K562 (cell line): ENCODE measurements at regions not wholly inside any gene's neighbourhood (a gene's known extent, or its start where the extent isn't known, plus 50 kb on each side); places are given as distances from the start of the nearest gene placed in this dataset.

Experiments
- ATAC-seq: fragments of 200-7000 bp; cut with Tn5 transposase; 3 replicates; pipeline ENCODE4 v1.9.1; 2020; ENCODE audit warnings: moderate library complexity
- BruUV-seq: library from RNA; stranded (reverse); fragments of 400-500 nt; replicated peaks from 2 replicates; lab custom pipeline; 2021; lab: Mats Ljungman, UMichigan
- CTCF ChIA-PET: fragments of 300-600 bp; formaldehyde crosslinking; extraction: SDS; loops from one replicate; lab custom pipeline; 2021; ENCODE audit warnings: low intra/inter-chr PET ratio; lab: Yijun Ruan, JAX
- POLR2A ChIA-PET: fragments of 300-600, 350-650 bp; sonication (Branson Sonifier 250); formaldehyde crosslinking; extraction: SDS; loops from one replicate; lab custom pipeline; 2021; ENCODE audit warnings: antibody characterized with exemption, inconsistent platforms; lab: Yijun Ruan, JAX
- DNase-seq, 4 experiments: peaks; one replicate each; pipeline versions ENCODE4 v3.0.0 to v3.0.0-alpha.2; 2011 to 2018; ENCODE audit warnings: low spot score in 3 of 4, mixed read lengths in 3 of 4; ENCODE audit errors: extremely low read depth in 1 of 4
- FAIRE-seq: peaks from 2 replicates; lab custom pipeline; 2011; peaks lifted over from hg19 to GRCh38; lab: Jason Lieb, UNC
- H2AFZ ChIP-seq: 2 replicates; pipeline ENCODE4 v1.6.0; 2011; ENCODE audit warnings: low read depth, low read length, control low read depth, inconsistent platforms
- H3K27ac ChIP-seq: fragments of 200-600 bp; 3 replicates; pipeline ENCODE4 v1.8.0; 2011; ENCODE audit warnings: low read depth, mild to moderate bottlenecking, control low read depth, inconsistent platforms, low read length, moderate library complexity, mixed read lengths; ENCODE audit errors: extremely low read depth
- H3K27me3 ChIP-seq, 2 experiments: fragments of 300-600 bp in 1 of 2; 2 replicates in 1 of 2; 3 replicates in 1 of 2; pipeline versions ENCODE4 v1.6.0 to v1.8.0; 2011; ENCODE audit warnings: inconsistent platforms in 2 of 2, low read length in 2 of 2, mild to moderate bottlenecking in 1 of 2, mixed read lengths in 1 of 2, moderate library complexity in 1 of 2; ENCODE audit not compliant: control insufficient read depth in 2 of 2, insufficient read depth in 2 of 2
- H3K36me3 ChIP-seq: fragments of 300-600 bp; 3 replicates; pipeline ENCODE4 v1.8.0; 2011; ENCODE audit warnings: mild to moderate bottlenecking, low read length, inconsistent platforms; ENCODE audit not compliant: control insufficient read depth, insufficient read depth
- H3K4me1 ChIP-seq, 2 experiments: fragments of 200-600 bp in 1 of 2; replicated peaks in 1 of 2; 2 replicates in 1 of 2; 3 replicates in 1 of 2; pipeline versions ENCODE4 v1.5.1 to v1.8.0; 2011; ENCODE audit warnings: inconsistent platforms in 2 of 2, low read length in 2 of 2, mild to moderate bottlenecking in 1 of 2, mixed read lengths in 1 of 2, moderate library complexity in 1 of 2; ENCODE audit not compliant: control insufficient read depth in 2 of 2, insufficient read depth in 2 of 2
- H3K4me2 ChIP-seq: 2 replicates; pipeline ENCODE4 v1.6.1; 2011; ENCODE audit warnings: low read length, control low read depth, inconsistent platforms, mixed read lengths; ENCODE audit not compliant: insufficient read depth
- H3K4me3 ChIP-seq: fragments of 200-600 bp; sonication (generic), shearing (Covaris generic); 2 replicates; pipeline ENCODE4 v1.5.1; 2016; ENCODE audit warnings: control low read depth, inconsistent platforms
- H3K79me2 ChIP-seq: fragments of 200-600 bp; 3 replicates; pipeline ENCODE4 v1.8.0; 2011; ENCODE audit warnings: low read length, inconsistent platforms; ENCODE audit not compliant: control insufficient read depth, insufficient read depth
- H3K9ac ChIP-seq, 2 experiments: 2 replicates each; pipeline versions ENCODE4 v1.6.0 to v1.6.1; 2011; ENCODE audit warnings: low read depth in 2 of 2, low read length in 2 of 2, control low read depth in 1 of 2, inconsistent platforms in 1 of 2, mild to moderate bottlenecking in 1 of 2, mixed read lengths in 1 of 2; ENCODE audit not compliant: insufficient read depth in 1 of 2
- H3K9me1 ChIP-seq: one replicate; pipeline ENCODE4 v1.6.0; 2011; ENCODE audit warnings: inconsistent platforms, mild to moderate bottlenecking, low read length, moderate library complexity; ENCODE audit not compliant: control insufficient read depth, insufficient read depth
- H3K9me3 ChIP-seq: replicated peaks from 2 replicates; pipeline ENCODE4 v1.5.1; 2011; ENCODE audit warnings: low read depth, low read length, inconsistent platforms; ENCODE audit not compliant: control insufficient read depth, insufficient read depth
- H4K20me1 ChIP-seq: replicated peaks from 2 replicates; pipeline ENCODE4 v1.6.1; 2011; ENCODE audit warnings: low read length, inconsistent platforms, mixed read lengths; ENCODE audit not compliant: control insufficient read depth, insufficient read depth
- ATF2 ChIP-seq: sonication (generic); formaldehyde crosslinking; IDR thresholded peaks from 2 replicates; pipeline ENCODE4 v1.8.1; 2022; ENCODE audit warnings: missing genetic modification reagents
- BRD9 ChIP-seq: fragments of 450-650 bp; IDR thresholded peaks from 2 replicates; pipeline ENCODE4 v1.6.1; 2018; ENCODE audit warnings: low read depth; ENCODE audit not compliant: partially characterized antibody
- CBX5 ChIP-seq: IDR thresholded peaks from 2 replicates; pipeline ENCODE4 v1.6.1; 2014; ENCODE audit warnings: low read depth, borderline replicate concordance
- EP400 ChIP-seq: fragments of 450-650 bp; IDR thresholded peaks from 2 replicates; pipeline ENCODE4 v1.6.1; 2017; ENCODE audit warnings: antibody characterized with exemption, mild to moderate bottlenecking, moderate library complexity
- FOXP4 ChIP-seq: sonication (generic); formaldehyde crosslinking; IDR thresholded peaks from 2 replicates; pipeline ENCODE4 v1.8.0; 2022; ENCODE audit warnings: mild to moderate bottlenecking, missing genetic modification reagents, borderline replicate concordance
- GATAD2A ChIP-seq: fragments of 450-650 bp; IDR thresholded peaks from 2 replicates; pipeline ENCODE4 v1.6.1; 2017
- ID3 ChIP-seq, 2 experiments: fragments of 250-450 bp in 1 of 2; fragments of 450-650 bp in 1 of 2; sonication (Bioruptor Pico) in 1 of 2; IDR thresholded peaks; 2 replicates each; pipeline versions ENCODE4 v1.6.1 to v1.8.0; 2016 to 2021; ENCODE audit warnings: mild to moderate bottlenecking in 2 of 2, moderate library complexity in 2 of 2, missing compliant biosample characterization in 1 of 2, missing genetic modification characterization in 1 of 2
- KDM5B ChIP-seq: fragments of 200-600 bp; sonication (generic); IDR thresholded peaks from 2 replicates; pipeline ENCODE4 v1.6.1; 2012; ENCODE audit warnings: low read depth, mild to moderate bottlenecking, moderate library complexity, low read length, control low read depth, inconsistent platforms; ENCODE audit not compliant: insufficient replicate concordance
- MAFK ChIP-seq: IDR thresholded peaks from 2 replicates; pipeline ENCODE4 v1.6.1; 2011; ENCODE audit warnings: low read length, improper control_type of control experiment
- MEIS2 ChIP-seq: fragments of 450-650 bp; IDR thresholded peaks from 2 replicates; pipeline ENCODE4 v1.6.1; 2014; ENCODE audit warnings: mild to moderate bottlenecking; ENCODE audit not compliant: partially characterized antibody
- RBM34 ChIP-seq: fragments of 200-400 bp; formaldehyde crosslinking; IDR thresholded peaks from 2 replicates; pipeline ENCODE4 v1.6.1; 2018; ENCODE audit warnings: low read length, borderline replicate concordance; ENCODE audit not compliant: insufficient read depth
- ZKSCAN8 ChIP-seq: fragments of 200-800 bp; sonication (Bioruptor generic); IDR thresholded peaks from 2 replicates; pipeline ENCODE4 v1.6.1; 2016; ENCODE audit warnings: missing genetic modification characterization, missing compliant biosample characterization
- ZNF263 ChIP-seq: sonication (generic); formaldehyde crosslinking; IDR thresholded peaks from 2 replicates; pipeline ENCODE4 v1.8.0; 2022; ENCODE audit warnings: mild to moderate bottlenecking, missing genetic modification reagents, borderline replicate concordance
- ZNF740 ChIP-seq, 3 experiments: fragments of 200-800 bp in 1 of 3; sonication (Bioruptor generic) in 1 of 3; sonication (generic) in 1 of 3; formaldehyde crosslinking in 1 of 3; IDR thresholded peaks; 2 replicates each; pipeline versions ENCODE4 v1.6.1 to v1.8.0; 2016 to 2022; ENCODE audit warnings: mild to moderate bottlenecking in 2 of 3, missing compliant biosample characterization in 2 of 3, missing genetic modification characterization in 2 of 3, missing genetic modification reagents in 1 of 3
- ZNF764 ChIP-seq: fragments of 250-450 bp; sonication (Bioruptor Pico); IDR thresholded peaks from 2 replicates; pipeline ENCODE4 v1.4.0; 2020; ENCODE audit warnings: low read depth, mild to moderate bottlenecking, moderate library complexity
- WGBS: fragments of 100-300 bp; shearing (Covaris generic); methylation state at CpG from one replicate; pipeline ENCODE4 v1.1.6; 2016; ENCODE audit warnings: low coverage, mixed read lengths; ENCODE audit not compliant: insufficient coverage; ENCODE audit errors: missing lambda C conversion rate; 5-methylcytosine and 5-hydroxymethylcytosine counted together
- in situ Hi-C: fragments of 300-500 bp; cut with MboI; formaldehyde crosslinking; loops from 4 replicates; pipeline ENCODE4 v1.15.0; 2018; ENCODE audit warnings: inconsistent platforms, mixed read lengths
- intact Hi-C: fragments of 100-400 bp; cut with micrococcal nuclease; formaldehyde crosslinking; loops from 2 replicates; pipeline ENCODE4 v1.14.2; 2022

GRCh38 chr12:125377093-125377492 lies 311.9 kb downstream of the AACS start:
- ATAC-seq: no peak
- BruUV-seq: no TSS peak
- H3K27ac ChIP-seq: no peak overlapping the region
- CTCF ChIA-PET: no interaction called here
- intact Hi-C loops (no loop called here), in situ Hi-C loops (no loop called here)
- H3K9me3 ChIP-seq: no peaks in the 10 kb centered on the region
- H4K20me1 ChIP-seq: no peaks in the 10 kb centered on the region
- no peaks in the 10 kb centered on the region for H3K36me3 ChIP-seq
- WGBS: 0% methylated on average over 1 of the region's 1 CpG
- DNase-seq: no peak
- H3K79me2 ChIP-seq: no peaks in the 10 kb centered on the region
- H2AFZ ChIP-seq: no peak overlapping the region
- FAIRE-seq: no peak
- POLR2A ChIA-PET: interaction anchor here (0.6 kb wide), 1 partner anchor 82 kb away, joined by 3 read pairs; no protein-coding TSS in a partner anchor
- H3K9me1 ChIP-seq: no peaks in the 10 kb centered on the region
- no peak overlapping the region for H3K4me3 ChIP-seq
- peaks cover 0 to 2% of the 10 kb centered on the region in 2 experiments; a peak in 1 of 5 replicates for H3K27me3 ChIP-seq
- no peaks in the 10 kb centered on the region for H3K4me1 ChIP-seq
- no peak overlapping the region for H3K4me2 ChIP-seq
- no peak overlapping the region; a peak in 1 of 4 replicates for H3K9ac ChIP-seq
- TF ChIP-seq GATAD2A (no peak), MAFK (no peak), ZNF764 (CRISPR knock-in tag) (no peak), ID3 (CRISPR knock-in tag; IDR thresholded peaks at IDR 0.05) (no peak), ID3 (tag; IDR thresholded peaks at IDR 0.05) (no peak), CBX5 (no peak), FOXP4 (CRISPR knock-in tag) (no peak), ZNF740 (CRISPR knock-in tag; IDR thresholded peaks at IDR 0.05) (no peak), ZNF740 (tag; IDR thresholded peaks at IDR 0.05) (no peak), ZKSCAN8 (no peak), ATF2 (CRISPR knock-in tag) (no peak), RBM34 (no peak), KDM5B (no peak), BRD9 (no peak), EP400 (no peak), ZNF263 (CRISPR knock-in tag) (no peak), MEIS2 (no peak)
